ENCODE measurements at regions not wholly inside any gene's neighbourhood (a gene's known extent, or its start where the extent isn't known, plus 50 kb on each side); places are given as distances from the start of the nearest gene placed in this dataset.

- no peak for DNase-seq
- no peaks in the 10 kb centered on the region for H3K36me3 ChIP-seq
- H3K9me3 ChIP-seq = no peaks in the 10 kb centered on the region
- no peak overlapping the region for H3K4me3 ChIP-seq
- intact Hi-C loops (cut with DNase I; ENCODE audit: low total_unique reads) (no loop called here), in situ Hi-C loops (cut with MboI; ENCODE audit: low pct_ligation_motif_present in 1 of 4, low pct_unique_long_range_greater_than_20kb in 1 of 4, low sequenced_read_pairs in 3 of 4) (loop anchor here in 1 of 4 donors (25.0 kb wide), 1 partner anchor 1854 kb away; no protein-coding TSS in a partner anchor)
- no peak overlapping the region for H3K27ac ChIP-seq
- no peaks in the 10 kb centered on the region for H3K27me3 ChIP-seq
- TF ChIP-seq POLR2A (IDR thresholded peaks at IDR 0.05) (no peak), EP300 (IDR thresholded peaks at IDR 0.05; ENCODE audit: low read depth) (no peak), POLR2AphosphoS5 (IDR thresholded peaks at IDR 0.05) (no peak), CTCF (IDR thresholded peaks at IDR 0.05) (no peak)
- peaks cover 0 to 4% (median 0%) of the 10 kb centered on the region in 4 donors for H3K4me1 ChIP-seq
- WGBS, 2 donors (ENCODE audit: low coverage in 1 of 2) = 40 to 78% methylated on average over 1 to 2 of the region's 2 CpGs
These were observed 106.3 kb downstream of the SLC4A3 start for GRCh38 chr2:219733746-219734145.

DNA sequence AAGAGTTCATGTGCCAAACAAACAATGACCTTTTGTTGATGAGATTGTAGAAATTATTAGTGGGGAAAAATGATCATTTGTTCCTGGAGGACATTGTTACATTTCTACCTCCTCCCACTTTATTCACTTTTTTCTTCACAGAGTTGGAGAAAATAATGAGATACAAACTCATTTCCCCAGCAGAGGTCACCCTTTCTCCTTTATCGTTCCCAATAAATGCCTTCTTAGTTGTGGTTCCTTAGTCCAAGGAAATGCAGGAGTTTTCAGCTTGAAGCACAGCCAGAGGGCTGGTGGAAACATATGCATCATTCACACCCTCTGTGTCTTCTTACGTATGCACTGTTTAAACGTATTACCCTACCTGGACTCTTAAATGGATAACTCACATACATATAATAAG lies 108.8 kb downstream of the SLC4A3 start:
- Histone ChIP-seq H3K9me3 (no peaks in the 10 kb centered on the region), H3K36me3 (no peaks in the 10 kb centered on the region), H3K27me3 (no peaks in the 10 kb centered on the region), H3K27ac (no peak overlapping the region), H3K4me1 (no peaks in the 10 kb centered on the region), H3K4me3 (no peak overlapping the region)
- peak; percentile 22 to 44 (median 42) for TF ChIP-seq CTCF (IDR thresholded peaks at IDR 0.05)
- no peak for TF ChIP-seq POLR2A (IDR thresholded peaks at IDR 0.05)
- 7 to 8% methylated on average over 2 to 3 of the region's 3 CpGs for WGBS, 2 donors (ENCODE audit: low coverage in 1 of 2)
- in situ Hi-C loops (cut with MboI; ENCODE audit: low pct_ligation_motif_present in 1 of 4, low pct_unique_long_range_greater_than_20kb in 1 of 4, low sequenced_read_pairs in 3 of 4) (loop anchor here in 1 of 4 donors (25.0 kb wide), 1 partner anchor 1851 kb away; no protein-coding TSS in a partner anchor), intact Hi-C loops (cut with DNase I; ENCODE audit: low total_unique reads) (no loop called here)
- DNase-seq = no peak

GRCh38 chr2:219737270-219737691 lies 109.9 kb downstream of the SLC4A3 start:
- TF ChIP-seq POLR2A (IDR thresholded peaks at IDR 0.05) = no peak
- peak in 1 of 5 experiments; percentile 7 for TF ChIP-seq CTCF (IDR thresholded peaks at IDR 0.05)
- Histone ChIP-seq H3K36me3 (no peaks in the 10 kb centered on the region), H3K4me1 (no peaks in the 10 kb centered on the region), H3K27me3 (no peaks in the 10 kb centered on the region), H3K9me3 (no peaks in the 10 kb centered on the region), H3K4me3 (no peak overlapping the region), H3K27ac (no peak overlapping the region)
- in situ Hi-C loops (cut with MboI; ENCODE audit: low pct_ligation_motif_present in 1 of 4, low pct_unique_long_range_greater_than_20kb in 1 of 4, low sequenced_read_pairs in 3 of 4) = loop anchor here in 1 of 4 donors (25.0 kb wide), 1 partner anchor 1850 kb away; no protein-coding TSS in a partner anchor
- intact Hi-C loops (cut with DNase I; ENCODE audit: low total_unique reads) = no loop called here
- no peak for DNase-seq
- 53% methylated on average over 4 of the region's 4 CpGs; no CpG with 5 or more reads in 1 of the 2 donors for WGBS, 2 donors (ENCODE audit: low coverage in 1 of 2)

DNA sequence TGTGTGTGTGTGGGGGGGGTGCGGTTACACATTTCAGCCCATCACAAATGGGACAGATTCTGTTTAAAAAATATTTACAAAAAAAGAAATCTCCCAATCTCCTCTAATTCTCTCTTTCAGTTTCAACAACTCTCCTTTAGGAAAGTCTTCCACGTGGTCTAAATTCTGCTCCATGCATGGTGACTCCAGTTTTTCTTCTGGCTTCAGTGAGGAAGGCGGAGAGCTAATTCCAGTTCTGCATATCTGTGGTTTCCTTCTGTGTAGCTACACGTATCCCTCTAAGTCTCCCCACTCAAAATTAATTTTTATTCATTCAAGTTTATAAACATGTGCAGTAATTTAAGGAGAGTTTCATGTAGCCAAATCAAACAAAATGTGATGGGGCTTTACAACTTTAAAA lies 111.6 kb downstream of the SLC4A3 start:
- no peaks in the 10 kb centered on the region for H3K4me1 ChIP-seq
- WGBS, 2 donors (ENCODE audit: low coverage in 1 of 2) = 78 to 80% methylated on average over 1 to 4 of the region's 4 CpGs
- intact Hi-C loops (cut with DNase I; ENCODE audit: low total_unique reads) (no loop called here), in situ Hi-C loops (cut with MboI; ENCODE audit: low pct_ligation_motif_present in 1 of 4, low pct_unique_long_range_greater_than_20kb in 1 of 4, low sequenced_read_pairs in 3 of 4) (loop anchor here in 1 of 4 donors (25.0 kb wide), 1 partner anchor 1848 kb away; no protein-coding TSS in a partner anchor)
- TF ChIP-seq POLR2A (IDR thresholded peaks at IDR 0.05) (no peak), POLR2AphosphoS5 (IDR thresholded peaks at IDR 0.05) (no peak), CTCF (IDR thresholded peaks at IDR 0.05) (no peak), EP300 (IDR thresholded peaks at IDR 0.05; ENCODE audit: low read depth) (no peak)
- no peak overlapping the region for H3K27ac ChIP-seq
- H3K4me3 ChIP-seq = no peak overlapping the region
- H3K36me3 ChIP-seq = no peaks in the 10 kb centered on the region
- H3K27me3 ChIP-seq = no peaks in the 10 kb centered on the region
- no peak for DNase-seq
- no peaks in the 10 kb centered on the region for H3K9me3 ChIP-seq

Measured in transverse colon (tissue), 4 donors.